HepG2 (cell line): ENCODE measurements at regions not wholly inside any gene's neighbourhood (a gene's known extent, or its start where the extent isn't known, plus 50 kb on each side); places are given as distances from the start of the nearest gene placed in this dataset.
A peak's percentile ranks its signal among the peaks of the same experiment; 100 is the strongest.

Source experiments
- ATAC-seq: fragments of 200-7000 bp; cut with Tn5 transposase; 3 replicates; pipeline ENCODE4 v1.9.1; 2020; ENCODE audit warnings: mild to moderate bottlenecking, moderate library complexity
- BruUV-seq: library from RNA; stranded (reverse); fragments of 400-500 nt; replicated peaks from 2 replicates; lab custom pipeline; 2021; lab: Mats Ljungman, UMichigan
- CTCF ChIA-PET: fragments of 300-600 bp; formaldehyde crosslinking; extraction: SDS; loops from one replicate; lab custom pipeline; 2021; ENCODE audit warnings: low total read pairs, inconsistent platforms, low intra/inter-chr PET ratio; lab: Yijun Ruan, JAX
- POLR2A ChIA-PET: fragments of 350-600 bp; sonication (Branson Sonifier 250); formaldehyde crosslinking; loops from one replicate; lab custom pipeline; 2020; ENCODE audit warnings: antibody characterized with exemption, inconsistent platforms; lab: Yijun Ruan, JAX
- DNase-seq: peaks from one replicate; pipeline ENCODE4 v3.0.0-alpha.2; 2015; ENCODE audit warnings: low spot score
- FAIRE-seq: peaks from 3 replicates; lab custom pipeline; 2011; peaks lifted over from hg19 to GRCh38; lab: Jason Lieb, UNC
- H2AFZ ChIP-seq: one replicate; pipeline ENCODE4 v1.6.1; 2011; ENCODE audit warnings: low read length, inconsistent platforms
- H3K27ac ChIP-seq: fragments of 300-600 bp; 3 replicates; pipeline ENCODE4 v1.8.0; 2011; ENCODE audit warnings: mixed run types, mild to moderate bottlenecking, mixed read lengths, low read length, inconsistent platforms; ENCODE audit not compliant: insufficient read depth; ENCODE audit errors: extremely low read length
- H3K27me3 ChIP-seq, 2 experiments: fragments of 200-600 bp in 1 of 2; 2 replicates in 1 of 2; 3 replicates in 1 of 2; pipeline versions ENCODE4 v1.6.0 to v1.8.0; 2011; ENCODE audit warnings: low read length in 2 of 2, mild to moderate bottlenecking in 2 of 2, moderate library complexity in 2 of 2, inconsistent platforms in 1 of 2; ENCODE audit not compliant: insufficient read depth in 2 of 2, control insufficient read depth in 1 of 2
- H3K36me3 ChIP-seq, 2 experiments: fragments of 200-600 bp in 1 of 2; replicated peaks in 1 of 2; 2 replicates in 1 of 2; 3 replicates in 1 of 2; pipeline versions ENCODE4 v1.5.1 to v1.8.0; 2011; ENCODE audit warnings: low read length in 2 of 2, inconsistent platforms in 1 of 2; ENCODE audit not compliant: insufficient read depth in 2 of 2, control insufficient read depth in 1 of 2
- H3K4me1 ChIP-seq: 2 replicates; pipeline ENCODE4 v1.5.1; 2012; ENCODE audit warnings: low read length, inconsistent platforms; ENCODE audit not compliant: insufficient read depth
- H3K4me2 ChIP-seq: 2 replicates; pipeline ENCODE4 v1.6.0; 2011; ENCODE audit warnings: low read depth, low read length, inconsistent platforms
- H3K4me3 ChIP-seq, 3 experiments: fragments of 200-600 bp in 1 of 3; sonication (generic), shearing (Covaris generic) in 1 of 3; replicated peaks in 1 of 3; 2 replicates each; pipeline ENCODE4 v1.5.1; 2011 to 2016; ENCODE audit warnings: low read length in 3 of 3, inconsistent platforms in 2 of 3, low read depth in 2 of 3, mild to moderate bottlenecking in 2 of 3, control low read depth in 1 of 3, mixed read lengths in 1 of 3; ENCODE audit not compliant: insufficient read depth in 1 of 3
- H3K79me2 ChIP-seq: one replicate; pipeline ENCODE4 v1.6.1; 2011; ENCODE audit warnings: low read length, inconsistent platforms; ENCODE audit not compliant: insufficient read depth
- H3K9ac ChIP-seq: 2 replicates; pipeline ENCODE4 v1.6.0; 2011; ENCODE audit warnings: mild to moderate bottlenecking, low read depth, low read length, inconsistent platforms; ENCODE audit not compliant: insufficient read depth
- H3K9me3 ChIP-seq: 2 replicates; pipeline ENCODE4 v1.5.1; 2012; ENCODE audit warnings: mild to moderate bottlenecking, low read length
- H4K20me1 ChIP-seq: 2 replicates; pipeline ENCODE4 v1.6.0; 2011; ENCODE audit warnings: inconsistent platforms, mild to moderate bottlenecking, low read length, moderate library complexity; ENCODE audit not compliant: insufficient read depth
- NFYB ChIP-seq: sonication (generic); formaldehyde crosslinking; IDR thresholded peaks from 2 replicates; pipeline ENCODE4 v1.4.0; 2020; ENCODE audit warnings: missing genetic modification reagents
- RBFOX2 ChIP-seq: fragments of 200-400 bp; formaldehyde crosslinking; IDR thresholded peaks from 2 replicates; pipeline ENCODE4 v1.6.1; 2017; ENCODE audit warnings: low read depth, mild to moderate bottlenecking, low read length
- YY1 ChIP-seq: IDR thresholded peaks from 2 replicates; pipeline ENCODE4 v1.6.1; 2011; ENCODE audit warnings: low read length, low read depth, moderate library complexity, mild to moderate bottlenecking; ENCODE audit not compliant: insufficient read depth, insufficient replicate concordance
- ZNF614 ChIP-seq: IDR thresholded peaks from 2 replicates; pipeline ENCODE4 v1.6.1; 2018; ENCODE audit warnings: missing biosample characterization, missing genetic modification reagents, inconsistent platforms, borderline replicate concordance
- ZSCAN25 ChIP-seq: sonication (generic); formaldehyde crosslinking; IDR thresholded peaks from 2 replicates; pipeline ENCODE4 v1.8.0; 2022; ENCODE audit warnings: mild to moderate bottlenecking, missing genetic modification reagents
- WGBS: methylation state at CpG from one replicate; pipeline ENCODE4 v1.1.6; 2017; ENCODE audit warnings: low lambda C conversion rate; 5-methylcytosine and 5-hydroxymethylcytosine counted together
- in situ Hi-C: cut with HindIII; loops from 2 replicates; pipeline ENCODE4 v1.10.0; 2017; ENCODE audit warnings: low pct_unique_long_range_greater_than_20kb; ENCODE audit not compliant: extremely low pct_ligation_motif_present
- intact Hi-C: fragments of 100-400 bp; cut with micrococcal nuclease; formaldehyde crosslinking; loops from one replicate; pipeline ENCODE4 v1.10.0; 2022; ENCODE audit not compliant: unreplicated experiment
- TF ChIP-seq, protein P1 (sequence below): fragments of 450-650 bp; IDR thresholded peaks from 2 replicates; pipeline ENCODE4 v1.6.1; 2016
- TF ChIP-seq, protein P2 (sequence below): sonication (generic); formaldehyde crosslinking; IDR thresholded peaks from 2 replicates; pipeline ENCODE4 v1.4.0; 2020; ENCODE audit warnings: mild to moderate bottlenecking, missing genetic modification reagents

DNA sequence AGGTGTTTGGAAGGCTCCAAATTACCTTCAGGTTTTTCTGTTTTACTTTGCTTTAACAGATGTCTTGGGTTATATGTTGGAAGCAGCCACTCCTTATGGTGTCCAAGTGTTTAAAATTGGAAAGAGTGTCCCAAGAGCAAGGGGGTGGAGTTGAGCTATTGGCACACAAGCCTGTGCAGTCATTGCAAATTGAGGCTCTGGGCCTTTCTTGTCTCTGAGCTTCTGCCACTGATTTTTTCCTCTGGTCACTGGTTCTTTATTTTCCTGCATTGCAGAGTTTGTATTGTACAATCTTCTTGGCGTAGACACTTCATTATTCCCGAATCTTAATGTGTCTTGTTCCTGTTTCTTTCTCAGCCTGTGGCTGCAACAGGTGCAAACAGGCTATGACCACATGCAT is 598.8 kb downstream of the RNF144B start:
- CTCF ChIA-PET = no interaction called here
- H3K4me2 ChIP-seq = no peak overlapping the region
- H3K4me3 ChIP-seq = no peak overlapping the region
- no peak overlapping the region for H3K27ac ChIP-seq
- no peaks in the 10 kb centered on the region for H3K36me3 ChIP-seq
- no peak for ATAC-seq
- no peak for TF ChIP-seq ZNF614 (CRISPR knock-in tag)
- TF ChIP-seq, protein P1, sequence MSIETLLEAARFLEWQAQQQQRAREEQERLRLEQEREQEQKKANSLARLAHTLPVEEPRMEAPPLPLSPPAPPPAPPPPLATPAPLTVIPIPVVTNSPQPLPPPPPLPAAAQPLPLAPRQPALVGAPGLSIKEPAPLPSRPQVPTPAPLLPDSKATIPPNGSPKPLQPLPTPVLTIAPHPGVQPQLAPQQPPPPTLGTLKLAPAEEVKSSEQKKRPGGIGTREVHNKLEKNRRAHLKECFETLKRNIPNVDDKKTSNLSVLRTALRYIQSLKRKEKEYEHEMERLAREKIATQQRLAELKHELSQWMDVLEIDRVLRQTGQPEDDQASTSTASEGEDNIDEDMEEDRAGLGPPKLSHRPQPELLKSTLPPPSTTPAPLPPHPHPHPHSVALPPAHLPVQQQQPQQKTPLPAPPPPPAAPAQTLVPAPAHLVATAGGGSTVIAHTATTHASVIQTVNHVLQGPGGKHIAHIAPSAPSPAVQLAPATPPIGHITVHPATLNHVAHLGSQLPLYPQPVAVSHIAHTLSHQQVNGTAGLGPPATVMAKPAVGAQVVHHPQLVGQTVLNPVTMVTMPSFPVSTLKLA = 0 out of 2 replicates have a peak, but pooled peaks have one; percentile 30
- TF ChIP-seq, all 625 proteins: peak for 1
- H3K79me2 ChIP-seq = no peaks in the 10 kb centered on the region
- in situ Hi-C loops (no loop called here), intact Hi-C loops (no loop called here)
- H2AFZ ChIP-seq = no peak overlapping the region
- H3K4me1 ChIP-seq = no peaks in the 10 kb centered on the region
- POLR2A ChIA-PET = no interaction called here
- BruUV-seq = no TSS peak
- DNase-seq (no peak), FAIRE-seq (no peak)
- no peaks in the 10 kb centered on the region for H4K20me1 ChIP-seq
- H3K9me3 ChIP-seq = no peaks in the 10 kb centered on the region
- 0% methylated on average over 2 of the region's 2 CpGs for WGBS
- no peak overlapping the region for H3K9ac ChIP-seq
- H3K27me3 ChIP-seq = no peaks in the 10 kb centered on the region

DNA sequence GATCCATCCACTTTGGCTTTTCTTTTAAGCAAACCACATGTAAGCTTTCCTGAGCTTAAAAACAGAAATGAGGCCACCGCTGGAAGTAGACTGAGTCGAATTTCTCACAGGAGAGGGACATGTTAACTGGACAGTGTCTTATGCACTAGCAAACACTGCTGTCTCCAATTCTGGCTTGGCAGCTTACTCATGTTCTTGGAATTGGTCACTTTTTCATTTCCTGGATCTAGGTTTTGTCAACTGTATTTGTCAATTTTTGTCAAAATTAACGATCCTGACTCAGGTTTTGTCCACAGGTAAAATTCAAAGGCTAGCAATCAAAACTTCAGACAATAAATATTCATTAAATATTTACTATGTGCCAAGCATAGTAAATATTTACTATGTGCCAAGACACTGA is 601.5 kb downstream of the RNF144B start:
- Histone ChIP-seq H3K9ac (no peak overlapping the region), H3K36me3 (no peaks in the 10 kb centered on the region), H3K27ac (no peak overlapping the region), H4K20me1 (no peaks in the 10 kb centered on the region), H3K4me2 (no peak overlapping the region), H3K79me2 (no peaks in the 10 kb centered on the region), H3K4me1 (no peaks in the 10 kb centered on the region), H3K4me3 (no peak overlapping the region), H3K9me3 (no peaks in the 10 kb centered on the region), H3K27me3 (no peaks in the 10 kb centered on the region), H2AFZ (no peak overlapping the region)
- FAIRE-seq (no peak), ATAC-seq (no peak), DNase-seq (no peak)
- intact Hi-C loops = no loop called here
- BruUV-seq = no TSS peak
- WGBS = 0% methylated on average over 3 of the region's 3 CpGs
- in situ Hi-C loops = no loop called here
- CTCF ChIA-PET = no interaction called here
- POLR2A ChIA-PET = no interaction called here
- no peak for TF ChIP-seq YY1
- TF ChIP-seq, protein P2, sequence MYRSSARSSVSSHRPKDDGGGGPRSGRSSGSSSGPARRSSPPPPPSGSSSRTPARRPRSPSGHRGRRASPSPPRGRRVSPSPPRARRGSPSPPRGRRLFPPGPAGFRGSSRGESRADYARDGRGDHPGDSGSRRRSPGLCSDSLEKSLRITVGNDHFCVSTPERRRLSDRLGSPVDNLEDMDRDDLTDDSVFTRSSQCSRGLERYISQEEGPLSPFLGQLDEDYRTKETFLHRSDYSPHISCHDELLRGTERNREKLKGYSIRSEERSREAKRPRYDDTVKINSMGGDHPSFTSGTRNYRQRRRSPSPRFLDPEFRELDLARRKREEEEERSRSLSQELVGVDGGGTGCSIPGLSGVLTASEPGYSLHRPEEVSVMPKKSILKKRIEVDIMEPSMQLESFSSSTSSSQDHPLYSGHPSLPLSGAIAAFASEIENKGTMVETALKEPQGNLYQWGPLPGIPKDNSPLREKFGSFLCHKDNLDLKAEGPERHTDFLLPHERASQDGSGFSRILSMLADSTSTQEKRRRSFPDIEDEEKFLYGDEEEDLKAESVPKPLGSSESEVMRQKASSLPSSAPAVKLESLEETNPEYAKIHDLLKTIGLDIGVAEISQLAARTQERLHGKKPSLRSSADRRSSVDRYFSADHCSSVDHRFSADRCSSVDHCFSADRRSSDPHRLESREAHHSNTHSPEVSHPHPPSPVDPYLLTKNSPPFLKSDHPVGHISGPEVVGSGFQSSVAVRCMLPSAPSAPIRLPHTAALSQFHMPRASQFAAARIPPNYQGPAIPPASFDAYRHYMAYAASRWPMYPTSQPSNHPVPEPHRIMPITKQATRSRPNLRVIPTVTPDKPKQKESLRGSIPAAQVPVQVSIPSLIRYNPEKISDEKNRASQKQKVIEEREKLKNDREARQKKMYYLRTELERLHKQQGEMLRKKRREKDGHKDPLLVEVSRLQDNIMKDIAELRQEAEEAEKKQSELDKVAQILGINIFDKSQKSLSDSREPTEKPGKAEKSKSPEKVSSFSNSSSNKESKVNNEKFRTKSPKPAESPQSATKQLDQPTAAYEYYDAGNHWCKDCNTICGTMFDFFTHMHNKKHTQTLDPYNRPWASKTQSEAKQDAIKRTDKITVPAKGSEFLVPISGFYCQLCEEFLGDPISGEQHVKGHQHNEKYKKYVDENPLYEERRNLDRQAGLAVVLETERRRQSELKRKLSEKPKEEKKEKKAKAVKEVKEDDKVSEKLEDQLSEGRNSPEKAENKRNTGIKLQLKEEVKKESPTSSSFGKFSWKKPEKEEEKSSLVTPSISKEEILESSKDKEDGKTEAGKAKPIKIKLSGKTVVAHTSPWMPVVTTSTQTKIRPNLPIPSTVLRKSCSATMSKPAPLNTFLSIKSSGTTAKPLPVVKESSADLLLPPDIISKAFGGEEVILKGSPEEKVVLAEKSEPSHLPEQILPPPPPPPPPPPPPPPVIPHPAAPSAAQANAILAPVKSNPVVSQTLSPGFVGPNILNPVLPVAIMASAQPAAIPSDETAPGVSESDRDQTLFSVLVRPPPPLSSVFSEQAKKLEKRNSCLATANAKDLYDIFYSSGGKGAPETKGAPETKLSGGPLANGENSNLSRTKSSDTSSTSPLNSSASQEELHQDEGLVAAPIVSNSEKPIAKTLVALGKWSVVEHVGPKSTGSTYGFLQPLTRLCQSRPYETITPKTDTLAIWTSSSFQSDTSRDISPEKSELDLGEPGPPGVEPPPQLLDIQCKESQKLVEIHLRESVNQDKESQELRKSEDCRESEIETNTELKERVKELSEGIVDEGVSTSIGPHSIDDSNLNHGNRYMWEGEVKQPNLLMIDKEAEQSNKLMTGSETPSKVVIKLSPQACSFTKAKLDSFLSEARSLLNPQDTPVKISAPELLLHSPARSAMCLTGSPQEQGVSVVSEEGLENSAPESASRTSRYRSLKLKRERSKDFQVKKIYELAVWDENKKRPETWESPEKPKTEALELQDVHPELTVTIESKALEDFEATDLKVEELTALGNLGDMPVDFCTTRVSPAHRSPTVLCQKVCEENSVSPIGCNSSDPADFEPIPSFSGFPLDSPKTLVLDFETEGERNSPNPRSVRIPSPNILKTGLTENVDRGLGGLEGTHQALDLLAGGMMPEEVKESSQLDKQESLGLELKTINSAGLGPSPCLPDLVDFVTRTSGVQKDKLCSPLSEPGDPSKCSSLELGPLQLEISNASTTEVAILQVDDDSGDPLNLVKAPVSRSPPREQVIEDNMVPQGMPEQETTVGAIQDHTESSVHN (CRISPR knock-in tag) = no peak
- no peak for TF ChIP-seq ZSCAN25 (CRISPR knock-in tag)
- no peak for TF ChIP-seq NFYB (CRISPR knock-in tag)
- TF ChIP-seq RBFOX2 = no peak
